HG03159 (cell line): ENCODE measurements at regions not wholly inside any gene's neighbourhood (a gene's known extent, or its start where the extent isn't known, plus 50 kb on each side); places are given as distances from the start of the nearest gene placed in this dataset.
"Not testable (repeated sequence)": the region's sequence is repeated elsewhere in the genome, so short reads cannot be mapped to it uniquely, and the experiment has no call there.

Experiments used
- ATAC-seq: cut with Tn5 transposase; IDR thresholded peaks from one replicate; pipeline ENCODE4 v1.9.1; 2021; ENCODE audit warnings: mild to moderate bottlenecking, moderate library complexity; ENCODE audit not compliant: unreplicated experiment

- no peak for ATAC-seq
These were observed 138.3 kb downstream of the FAM124B start for GRCh38 chr2:224263571-224264043.

DNA sequence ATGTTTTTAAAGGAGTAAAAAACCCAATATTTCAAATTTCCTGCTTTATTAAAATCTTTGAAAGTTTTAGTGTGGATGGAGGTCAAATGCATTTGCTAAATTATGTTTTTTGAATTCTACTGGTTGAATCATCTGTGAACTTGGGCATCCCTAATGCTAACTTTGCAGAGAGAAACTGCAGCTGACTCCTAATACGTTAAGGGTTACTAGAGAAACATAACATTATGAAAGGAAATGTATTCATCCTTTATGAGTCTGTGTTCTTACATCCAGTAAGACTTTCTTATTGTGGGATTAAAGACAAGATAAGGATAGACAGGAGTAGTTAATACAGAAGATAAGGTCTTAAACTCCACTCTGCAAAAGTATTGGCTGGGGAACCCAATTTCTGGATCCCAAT is 140.6 kb downstream of the FAM124B start:
- ATAC-seq, result no peak

DNA sequence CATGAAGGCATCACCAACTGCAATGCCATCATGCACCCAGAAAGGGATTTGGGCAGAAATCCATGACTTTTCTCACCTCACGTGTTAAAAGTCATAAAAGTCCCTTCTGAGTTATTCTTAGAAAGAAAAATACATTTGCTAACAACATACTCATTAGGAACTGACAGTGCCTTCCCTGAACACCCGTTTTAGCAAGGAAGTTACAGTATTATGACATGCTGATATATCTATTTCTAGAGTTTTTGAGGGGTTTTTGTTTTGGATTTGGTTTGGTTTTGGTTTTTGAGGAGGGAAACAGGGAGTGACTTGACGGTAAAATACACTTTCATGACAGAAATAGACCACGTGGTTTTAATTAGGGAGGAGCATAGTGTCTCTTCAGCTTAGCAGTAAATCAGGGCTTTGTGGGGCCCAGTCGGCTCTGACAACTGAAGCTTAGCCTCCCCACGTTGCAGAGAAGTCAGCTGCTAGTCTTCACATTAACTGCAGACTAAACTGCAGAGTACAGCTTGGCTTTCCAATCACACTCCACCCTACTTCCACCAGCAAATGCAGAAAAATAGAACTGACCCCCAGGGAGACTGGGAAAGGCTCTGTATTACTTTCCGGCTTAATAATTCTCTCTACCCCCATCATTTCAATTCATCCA is 141.4 kb downstream of the FAM124B start:
- ATAC-seq, result no peak

- no peak for ATAC-seq
These were observed 142.1 kb downstream of the FAM124B start for GRCh38 chr2:224259831-224260230.

DNA sequence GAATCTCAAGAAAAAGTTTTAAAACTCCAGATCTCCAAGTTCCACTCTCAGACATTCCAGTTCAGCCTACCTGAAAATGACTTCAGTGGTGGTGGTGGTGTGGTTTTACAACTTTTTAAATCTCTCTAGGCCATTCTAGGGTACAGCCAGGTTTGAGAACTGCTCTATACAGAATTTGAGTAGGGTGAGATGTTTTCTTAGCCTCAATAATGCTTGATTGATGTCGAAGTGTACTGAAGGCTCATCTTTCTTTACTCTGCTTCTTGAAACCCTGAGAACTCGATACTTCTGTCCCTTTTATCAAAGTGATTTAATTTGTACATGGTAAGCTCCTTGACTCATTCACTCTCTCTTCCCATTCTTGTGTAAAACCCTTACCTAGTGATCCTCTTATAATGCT is 143.8 kb downstream of the FAM124B start:
- no peak for ATAC-seq

- ATAC-seq, result no peak
These were observed 144.8 kb downstream of the FAM124B start for GRCh38 chr2:224257156-224257555.

- ATAC-seq, result no peak
These were observed 148.4 kb downstream of the FAM124B start for GRCh38 chr2:224253464-224253863.

DNA sequence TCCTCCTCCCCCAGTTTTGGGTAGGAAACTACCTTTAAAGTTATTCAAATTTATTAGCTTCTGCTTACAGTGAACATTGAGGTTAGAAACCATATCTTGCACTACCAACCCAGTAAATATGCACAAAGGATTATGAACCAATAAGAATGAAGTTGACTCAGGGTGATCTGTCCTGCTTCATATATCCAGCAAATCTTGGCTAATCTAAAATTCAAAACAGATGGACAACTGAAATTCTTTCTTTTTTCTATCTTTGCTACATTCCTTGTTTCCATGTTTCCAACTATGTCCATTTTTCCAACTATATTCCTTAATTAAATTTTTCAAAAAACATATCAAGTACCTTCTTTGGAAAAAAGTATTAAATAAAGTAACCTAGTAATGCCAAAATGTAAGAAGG is 149.3 kb downstream of the FAM124B start:
- no peak for ATAC-seq

GRCh38 chr2:224248944-224249371 is 152.9 kb downstream of the FAM124B start:
- ATAC-seq, result no peak

DNA sequence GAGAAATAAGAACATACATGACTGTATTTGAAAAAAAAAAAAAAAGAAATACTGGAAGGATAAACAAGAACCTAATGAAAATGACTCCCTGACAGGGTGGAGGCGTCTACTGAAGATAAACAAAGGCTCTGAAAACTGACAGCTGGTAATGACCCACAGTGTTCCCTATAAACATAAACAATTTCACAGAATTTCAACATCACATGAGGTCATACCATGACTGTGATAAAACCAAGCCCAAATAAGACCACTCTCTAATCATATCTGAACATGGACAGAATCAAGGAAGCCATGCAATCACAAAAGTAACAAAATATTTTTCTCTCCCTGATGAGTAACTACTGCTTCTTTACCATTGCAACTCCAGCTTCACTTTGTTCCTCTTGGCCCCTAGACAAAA is 159.3 kb downstream of the FAM124B start:
- no peak for ATAC-seq

- no peak for ATAC-seq
These were observed 160.1 kb downstream of the FAM124B start for GRCh38 chr2:224241812-224242211.

- ATAC-seq, result no peak
These were observed 160.9 kb downstream of the FAM124B start for GRCh38 chr2:224241001-224241400.

DNA sequence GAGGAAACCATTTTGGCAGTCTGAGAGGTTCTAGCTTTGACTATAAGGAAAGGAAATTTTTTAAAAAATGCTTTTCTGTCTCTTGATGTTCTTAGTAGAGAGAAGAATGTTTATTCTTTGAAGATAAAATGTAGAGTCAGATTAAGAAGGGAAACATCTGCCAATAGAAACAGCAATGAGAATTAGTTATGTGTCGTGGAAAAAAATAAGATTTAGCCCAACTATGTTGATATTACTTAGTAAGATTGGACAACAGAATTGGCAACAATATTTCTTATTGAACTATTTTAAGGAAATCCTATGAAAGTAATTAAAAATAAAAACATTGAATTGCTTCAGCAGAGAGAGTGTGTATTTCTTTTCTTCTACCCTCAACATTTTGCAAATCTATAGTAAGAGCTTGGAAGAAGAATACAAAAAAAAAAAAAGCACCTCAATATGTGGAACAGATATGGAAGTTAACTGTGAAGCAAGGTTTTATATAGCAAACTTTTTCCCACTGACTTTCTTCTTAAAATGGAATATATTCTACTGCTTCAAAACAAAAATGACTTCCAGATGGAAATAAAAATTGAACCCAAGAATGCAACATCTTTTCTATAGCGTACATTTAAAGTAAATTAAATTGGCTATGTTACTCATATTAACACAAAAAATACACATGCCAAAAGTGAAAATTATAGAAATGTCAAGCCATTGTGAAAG is 177.9 kb downstream of the FAM124B start:
- no peak for ATAC-seq

DNA sequence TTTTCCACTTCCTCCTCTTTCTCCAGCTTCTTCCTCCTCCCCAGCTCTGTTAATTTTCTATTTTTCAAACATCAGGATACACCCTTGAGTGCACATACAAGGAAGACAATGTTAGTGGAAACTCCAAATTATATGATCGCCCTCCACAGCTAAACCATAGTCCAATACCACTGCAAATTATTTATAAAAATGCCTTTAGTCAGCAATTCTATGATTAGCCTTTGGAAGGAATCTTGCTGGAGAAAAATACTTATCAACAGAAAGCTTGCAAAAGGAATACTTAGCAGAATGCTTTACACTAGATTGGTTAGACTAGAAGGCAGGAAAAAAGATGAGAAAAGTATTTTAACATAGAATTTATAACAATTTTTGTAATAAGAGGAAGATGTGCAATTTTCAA is 178.9 kb downstream of the FAM124B start:
- ATAC-seq, result no peak

DNA sequence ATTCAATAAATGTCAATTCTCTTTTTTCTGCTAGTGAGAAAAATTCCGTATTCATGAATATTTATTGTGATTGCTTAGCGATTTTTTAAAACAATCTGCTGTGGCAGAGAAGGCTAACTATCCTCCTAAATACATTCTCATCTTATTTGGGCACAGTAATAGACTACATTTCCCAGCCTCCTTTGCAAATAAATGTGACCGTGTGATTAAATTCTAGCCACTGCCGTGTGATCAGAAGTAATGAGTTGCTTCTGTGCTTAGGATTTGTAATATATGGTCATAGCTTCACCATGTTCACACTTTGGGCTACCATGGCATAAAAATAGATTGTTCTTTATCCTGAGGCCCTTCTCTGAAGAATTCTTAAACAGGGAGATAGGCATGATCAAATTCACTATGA is 179.6 kb downstream of the FAM124B start:
- no peak for ATAC-seq

- ATAC-seq, result no peak
These were observed 180.4 kb downstream of the FAM124B start for GRCh38 chr2:224221455-224221913.

DNA sequence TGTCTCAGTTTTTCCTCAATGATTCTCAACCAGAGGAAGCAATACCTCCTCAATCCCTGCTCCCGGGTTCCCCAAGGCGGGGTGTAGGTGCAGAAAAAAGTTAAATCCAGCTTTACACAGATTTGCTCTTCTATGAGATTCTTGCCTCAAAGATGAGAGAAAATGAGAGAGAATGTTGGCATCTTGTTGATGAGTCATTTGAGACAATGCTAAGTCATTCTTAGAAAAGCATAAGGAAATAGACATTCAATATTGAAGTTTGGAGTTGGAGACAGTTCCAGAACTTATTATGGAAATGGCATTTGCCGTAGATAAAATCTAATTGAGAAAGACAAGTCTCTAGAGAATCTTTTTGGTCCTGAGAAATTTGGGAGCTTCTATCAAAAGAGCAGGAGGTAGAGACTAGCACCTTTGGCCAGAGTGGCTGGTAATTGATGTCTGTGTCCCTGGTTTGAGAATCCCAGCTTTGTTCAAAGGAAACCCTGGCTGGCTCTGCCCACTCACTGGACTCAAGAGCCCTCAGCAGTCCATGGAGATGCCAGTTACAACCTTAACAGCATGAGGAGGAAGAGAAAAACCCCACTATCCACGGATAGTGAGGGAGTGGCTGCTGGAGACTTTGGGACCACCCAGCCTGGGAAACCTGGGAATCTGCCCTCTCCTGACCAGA is 181.2 kb downstream of the FAM124B start:
- ATAC-seq, result no peak

DNA sequence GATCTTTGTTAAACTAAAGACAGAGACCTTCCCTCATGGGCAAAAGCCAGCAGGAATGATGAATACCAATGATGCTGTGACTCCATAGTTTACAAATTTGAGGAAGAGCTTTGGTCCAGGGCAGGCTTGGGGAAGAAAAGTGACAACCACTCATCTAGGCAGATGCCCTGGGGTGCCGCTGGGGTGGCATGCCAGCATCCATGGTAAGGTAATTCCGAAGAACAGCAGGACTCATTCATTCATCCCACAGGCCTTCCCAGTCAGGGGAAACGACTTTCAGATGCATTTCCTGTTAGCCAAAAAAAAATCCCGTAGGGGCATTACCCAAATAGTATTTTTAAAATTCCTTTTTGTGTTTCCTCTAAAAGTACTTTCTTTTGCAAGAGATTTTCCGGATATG is 180.7 kb upstream of the SERPINE2 start:
- ATAC-seq, result no peak

- no peak for ATAC-seq
These were observed 178.9 kb upstream of the SERPINE2 start for GRCh38 chr2:224217962-224218347.

- no peak for ATAC-seq
These were observed 178.3 kb upstream of the SERPINE2 start for GRCh38 chr2:224217233-224217961.

DNA sequence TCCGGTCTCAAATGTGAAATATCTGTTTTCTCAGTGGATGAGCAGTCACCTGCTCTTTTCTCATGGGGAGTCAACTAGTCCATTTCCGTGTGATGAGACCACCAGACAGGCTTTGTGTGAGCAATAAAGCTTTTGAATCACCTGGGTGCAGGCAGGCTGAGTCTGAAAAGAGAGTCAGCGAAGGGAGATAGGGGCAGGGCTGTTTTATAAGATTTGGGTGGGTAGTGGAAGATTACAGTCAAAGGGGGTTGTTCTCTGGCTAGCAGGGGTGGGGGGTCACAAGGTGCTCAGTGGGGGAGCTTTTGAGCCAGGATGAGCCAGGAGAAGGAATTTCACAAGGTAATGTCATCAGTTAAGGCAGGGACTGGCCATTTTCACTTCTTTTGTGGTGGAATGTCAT is 176.5 kb upstream of the SERPINE2 start:
- not testable (repeated sequence) for ATAC-seq
